ENCODE measurements at regions not wholly inside any gene's neighbourhood (a gene's known extent, or its start where the extent isn't known, plus 50 kb on each side); places are given as distances from the start of the nearest gene placed in this dataset.
"Not testable (repeated sequence)": the region's sequence is repeated elsewhere in the genome, so short reads cannot be mapped to it uniquely, and the experiment has no call there.

GRCh38 chr3:127412578-127413317 is 124.9 kb upstream of the PRR20G start:
- DNase-seq = no peak

DNA sequence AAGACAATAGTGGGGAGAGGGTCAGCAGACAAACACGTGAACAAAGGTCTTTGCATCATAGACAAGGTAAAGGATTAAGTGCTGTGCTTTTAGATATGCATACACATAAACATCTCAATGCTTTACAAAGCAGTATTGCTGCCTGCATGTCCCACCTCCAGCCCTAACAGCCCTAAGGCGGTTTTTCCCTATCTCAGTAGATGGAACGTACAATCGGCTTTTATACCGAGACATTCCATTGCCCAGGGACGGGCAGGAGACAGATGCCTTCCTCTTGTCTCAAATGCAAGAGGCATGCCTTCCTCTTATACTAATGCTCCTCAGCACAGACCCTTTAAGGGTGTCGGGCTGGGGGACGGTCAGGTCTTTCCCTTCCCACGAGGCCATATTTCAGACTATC is 124.0 kb upstream of the PRR20G start:
- DNase-seq = not testable (repeated sequence)

DNA sequence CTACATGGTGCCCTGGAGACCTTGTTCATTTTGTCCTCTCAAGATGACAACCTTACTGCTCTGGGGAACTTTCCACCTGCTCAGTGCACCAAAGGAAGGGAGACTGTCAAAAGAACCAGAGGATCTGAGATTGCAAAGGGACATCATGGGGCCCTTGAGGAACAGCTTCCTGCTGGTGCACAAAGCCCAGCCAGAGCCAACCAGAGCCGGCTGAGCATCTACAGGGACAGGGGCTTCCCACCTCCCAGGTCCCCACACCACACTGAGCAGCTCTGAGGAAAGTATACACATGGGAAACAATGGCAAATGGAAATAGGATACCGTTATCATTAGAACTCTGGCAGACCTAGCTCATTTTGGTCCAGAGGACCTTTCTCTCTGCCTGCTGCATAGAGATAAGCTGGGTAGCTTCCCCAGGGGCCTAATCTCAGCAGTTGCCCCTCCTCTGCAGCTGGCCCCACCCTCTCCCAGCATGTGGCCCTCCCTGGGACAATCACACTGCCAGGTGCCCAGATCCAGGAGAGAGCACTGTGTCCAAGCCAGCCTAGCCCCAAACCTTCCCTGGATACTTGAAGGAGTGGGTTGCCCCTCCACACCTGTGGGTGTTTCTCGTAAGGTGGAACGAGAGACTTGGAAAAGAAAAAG is 123.4 kb upstream of the PRR20G start:
- DNase-seq = no peak

- no peak for DNase-seq
Measured at GRCh38 chr3:127410678-127411077, 122.8 kb upstream of the PRR20G start.

GRCh38 chr3:127410137-127410488 is 122.3 kb upstream of the PRR20G start:
- no peak for DNase-seq

- no peak for DNase-seq
Measured at GRCh38 chr3:127409421-127410136, 121.7 kb upstream of the PRR20G start.

DNA sequence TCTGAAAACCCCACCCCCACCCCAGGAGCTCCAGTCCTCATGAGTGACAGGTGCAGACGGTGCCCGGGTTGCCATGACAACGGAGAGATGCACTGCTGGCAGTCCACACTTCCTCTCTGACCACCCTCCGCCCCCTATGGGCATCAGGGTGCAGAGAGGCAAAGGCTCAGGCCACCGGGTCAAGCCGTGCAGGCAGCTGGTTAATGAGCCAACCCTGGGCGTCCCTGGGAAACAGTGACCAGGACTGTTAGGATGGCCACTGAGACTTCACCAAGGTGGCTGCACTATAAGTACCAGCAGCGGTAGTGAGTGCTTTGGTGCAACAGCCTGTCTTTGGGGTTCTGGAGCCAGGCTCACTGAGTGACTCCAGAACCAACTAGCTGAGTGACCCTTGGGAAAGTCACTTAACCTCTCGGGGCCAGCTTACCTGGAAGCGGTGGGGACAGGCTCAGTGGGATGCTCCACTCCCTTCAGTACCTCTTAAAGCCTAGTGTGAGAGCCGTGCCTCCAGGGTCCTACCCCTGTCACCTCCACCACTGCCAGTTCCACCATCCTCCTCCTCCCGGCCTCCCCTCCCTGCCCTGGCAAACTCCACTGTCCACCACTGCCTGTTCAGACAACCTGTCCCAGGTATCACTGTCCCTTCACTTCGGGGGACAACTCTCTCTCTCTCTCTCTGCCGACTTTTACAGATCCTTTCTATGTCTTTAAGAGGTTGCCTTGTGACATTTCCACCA is 121.0 kb upstream of the PRR20G start:
- no peak for DNase-seq

- DNase-seq = no peak
Measured at GRCh38 chr3:127408022-127408683, 120.3 kb upstream of the PRR20G start.

- DNase-seq = no peak
Measured at GRCh38 chr3:127407026-127407939, 119.4 kb upstream of the PRR20G start.

- DNase-seq = no peak
Measured at GRCh38 chr3:127406309-127407025, 118.6 kb upstream of the PRR20G start.

DNA sequence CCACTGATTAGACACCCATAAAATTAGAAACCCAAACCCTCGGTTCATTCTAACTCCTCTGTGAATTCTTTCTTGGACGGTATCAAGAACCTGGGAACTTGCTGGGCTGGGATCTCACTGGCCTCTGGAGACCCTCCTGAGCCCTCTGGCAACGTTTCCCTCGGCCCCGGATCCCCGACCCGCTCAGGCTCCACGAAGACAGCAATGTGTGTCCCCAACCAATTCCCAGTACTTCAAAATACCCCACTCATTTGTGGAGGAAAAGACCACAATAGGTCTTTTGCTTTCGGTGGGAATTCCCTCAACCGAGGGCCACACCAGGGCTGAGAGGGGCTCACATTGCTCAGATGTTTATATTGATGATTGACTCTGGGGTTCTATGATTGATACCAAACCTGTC is 117.9 kb upstream of the PRR20G start:
- no peak for DNase-seq

GRCh38 chr3:127405010-127405598 is 117.3 kb upstream of the PRR20G start:
- no peak for DNase-seq

- DNase-seq = no peak
Measured at GRCh38 chr3:127404221-127405009, 116.6 kb upstream of the PRR20G start.

DNA sequence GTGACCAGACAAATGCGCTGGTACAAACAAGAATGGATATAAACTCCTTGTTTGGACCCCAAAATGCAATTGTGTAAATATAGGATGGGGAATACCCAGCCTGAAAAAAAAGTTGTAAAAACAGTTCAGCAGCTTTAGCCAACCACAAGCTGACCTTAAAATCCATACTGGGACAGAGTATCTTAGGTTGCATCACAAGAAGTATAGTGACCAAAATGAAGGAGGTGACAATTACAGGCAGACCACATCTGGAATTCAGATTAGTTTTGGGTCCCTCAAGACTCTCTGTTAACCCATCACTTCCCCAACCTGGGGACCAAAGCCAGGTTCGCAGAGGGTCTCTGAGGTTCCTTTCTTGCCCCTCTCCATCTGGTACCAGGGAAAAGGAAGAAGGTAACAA is 115.9 kb upstream of the PRR20G start:
- no peak for DNase-seq

DNA sequence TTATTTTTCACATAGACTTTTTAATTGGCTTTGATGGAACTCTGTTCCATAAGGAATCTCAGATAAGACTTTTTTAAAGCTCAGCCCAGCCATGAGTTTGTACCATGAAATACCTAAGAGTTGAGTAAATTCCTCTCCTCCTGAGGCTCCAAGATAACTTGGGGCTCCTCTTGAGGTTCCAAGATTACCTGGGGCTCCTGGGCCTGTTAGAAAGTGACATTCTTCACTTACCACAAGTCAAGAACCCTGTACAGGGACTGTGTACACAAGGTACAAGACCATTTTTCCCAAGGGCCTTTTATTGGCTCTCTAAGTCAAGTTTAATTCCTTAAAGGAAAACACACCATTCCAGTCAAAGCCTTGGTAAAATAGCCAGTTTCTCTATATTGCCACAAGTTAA is 111.3 kb upstream of the PRR20G start:
- no peak for DNase-seq

GRCh38 chr3:127396473-127396872 is 108.6 kb upstream of the PRR20G start:
- no peak for DNase-seq

DNA sequence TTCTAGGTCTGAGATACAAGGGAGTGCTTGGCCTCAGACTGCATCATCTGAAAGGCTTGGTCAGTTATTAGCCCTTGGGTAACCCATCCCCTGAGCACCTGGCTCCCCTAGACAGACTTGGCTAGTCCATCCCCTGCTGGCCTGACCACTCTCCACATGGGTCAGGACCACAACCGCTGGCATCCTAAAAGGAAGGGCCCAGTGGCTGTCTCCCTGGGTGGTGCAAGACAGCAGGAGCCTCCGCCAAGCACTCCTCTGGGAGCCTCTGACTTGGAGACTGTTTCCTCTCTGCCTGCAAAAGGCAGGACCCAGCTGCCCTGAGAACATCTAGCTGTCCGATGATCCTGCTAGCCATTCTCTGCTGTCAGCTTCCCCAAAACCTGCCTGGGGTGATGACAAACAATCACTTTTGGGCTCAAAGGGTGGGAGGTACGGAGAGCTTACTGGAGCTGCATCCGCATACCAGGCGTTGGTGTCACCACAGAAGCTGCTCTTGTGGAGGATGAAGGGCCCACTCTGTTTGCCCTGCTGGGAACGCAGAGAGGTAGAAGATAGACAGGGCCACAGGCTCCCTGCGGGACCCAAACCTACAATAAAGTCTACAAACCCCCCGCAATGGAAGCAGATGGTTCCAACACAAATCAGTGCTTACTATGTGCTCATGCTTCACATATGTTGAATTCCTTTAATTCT is 108.0 kb upstream of the PRR20G start:
- no peak for DNase-seq

GRCh38 chr3:127394984-127395662 is 107.3 kb upstream of the PRR20G start:
- no peak for DNase-seq

DNA sequence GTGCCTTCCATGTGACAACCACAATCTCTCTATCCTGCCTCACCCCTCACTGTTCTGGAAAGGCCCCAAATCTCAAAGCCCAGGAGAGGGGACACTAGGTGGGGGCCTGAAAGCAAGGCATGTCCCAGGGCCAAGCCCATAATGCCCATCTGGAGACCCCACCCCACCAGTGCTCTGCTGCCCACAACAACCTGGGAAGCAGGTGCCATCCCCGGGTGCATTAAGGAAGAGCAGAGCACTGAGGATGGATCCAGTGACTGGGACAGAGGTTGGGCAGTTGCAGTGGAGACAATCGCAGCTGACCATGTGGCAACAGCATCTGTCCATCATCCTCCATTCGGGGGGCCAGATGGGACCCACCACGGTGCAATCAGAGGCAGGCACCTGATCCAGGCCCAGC is 106.2 kb upstream of the PRR20G start:
- DNase-seq = no peak

Data from NCI-H748 treated with DMSO at 0.1 percent for 48 hours (cell line).